Tibial artery (tissue), 4 donors: ENCODE measurements at regions not wholly inside any gene's neighbourhood (a gene's known extent, or its start where the extent isn't known, plus 50 kb on each side); places are given as distances from the start of the nearest gene placed in this dataset.
"Not testable (repeated sequence)": the region's sequence is repeated elsewhere in the genome, so short reads cannot be mapped to it uniquely, and the experiment has no call there.

ENCODE experiments used
- DNase-seq, 2 donors: peaks; one replicate each; pipeline ENCODE4 v3.0.0-alpha.2; 2019
- H3K27ac ChIP-seq, 2 donors: fragments of 200-600 bp; sonication (generic) in 1 of 2; 1 replicate in 1 of 2; 2 replicates in 1 of 2; pipeline ENCODE4 v1.5.1; 2018 to 2019; ENCODE audit warnings: mild to moderate bottlenecking in 1 of 2
- H3K27me3 ChIP-seq, 2 donors: fragments of 200-600 bp; sonication (generic) in 1 of 2; one replicate each; pipeline versions ENCODE4 v1.5.1 to v1.6.0; 2016 to 2019
- H3K36me3 ChIP-seq, 3 donors: fragments of 200-600 bp; sonication (generic) in 2 of 3; one replicate each; pipeline ENCODE4 v1.5.1; 2016 to 2019; ENCODE audit warnings: mild to moderate bottlenecking in 2 of 3
- H3K4me1 ChIP-seq, 4 donors: fragments of 200-600 bp; sonication (generic) in 2 of 4; 1 replicate in 3 of 4; 2 replicates in 1 of 4; pipeline ENCODE4 v1.5.1; 2016 to 2019
- H3K4me3 ChIP-seq, 2 donors: fragments of 200-600 bp; sonication (generic) in 1 of 2; 1 replicate in 1 of 2; 2 replicates in 1 of 2; pipeline ENCODE4 v1.5.1; 2018 to 2019; ENCODE audit warnings: mild to moderate bottlenecking in 2 of 2
- H3K9me3 ChIP-seq, 3 donors: fragments of 200-600 bp; sonication (generic) in 1 of 3; one replicate each; pipeline ENCODE4 v1.5.1; 2016 to 2019
- CTCF ChIP-seq, 2 experiments: fragments of 200-600 bp in 1 of 2; fragments of 450-650 bp in 1 of 2; IDR thresholded peaks; one replicate each; pipeline ENCODE4 v1.5.1; 2017 to 2019; ENCODE audit warnings: antibody characterized with exemption in 2 of 2, mild to moderate bottlenecking in 1 of 2, moderate library complexity in 1 of 2
- intact Hi-C: fragments of 100-400 bp; cut with DNase I; formaldehyde crosslinking; loops from one replicate; pipeline ENCODE4 v1.15.0; 2023; ENCODE audit warnings: low total_unique reads

- Histone ChIP-seq H3K4me1 (no peaks in the 10 kb centered on the region), H3K27me3 (no peaks in the 10 kb centered on the region), H3K4me3 (no peak overlapping the region), H3K36me3 (no peaks in the 10 kb centered on the region), H3K9me3 (no peaks in the 10 kb centered on the region), H3K27ac (no peak overlapping the region)
- intact Hi-C loops, result no loop called here
- no peak for TF ChIP-seq CTCF (IDR thresholded peaks at IDR 0.05)
- DNase-seq, result no peak
Observed at GRCh38 chr15:92724144-92724543, 68.6 kb upstream of the FAM174B start.

DNA sequence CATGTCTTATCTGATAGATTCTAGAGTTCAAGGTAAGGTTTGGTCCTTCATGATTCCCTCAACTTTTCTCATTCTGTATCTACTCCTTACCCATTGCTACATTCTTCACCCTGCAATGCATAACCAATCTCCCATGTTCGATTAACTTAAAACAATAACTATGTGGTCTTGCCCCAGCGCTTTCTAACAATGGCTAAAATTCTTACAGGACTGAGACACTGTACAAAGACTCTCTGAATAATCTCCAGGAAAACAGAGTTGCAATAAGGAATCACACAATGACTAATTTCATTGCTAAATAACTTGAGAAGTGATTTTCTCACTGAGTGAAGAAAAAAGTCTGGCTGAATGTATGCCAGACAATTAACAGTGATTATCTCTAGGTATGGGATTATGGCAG is 69.6 kb upstream of the FAM174B start:
- intact Hi-C loops, result no loop called here
- no peak for DNase-seq
- H3K36me3 ChIP-seq, result no peaks in the 10 kb centered on the region
- no peaks in the 10 kb centered on the region for H3K9me3 ChIP-seq
- no peak overlapping the region for H3K4me3 ChIP-seq
- H3K27me3 ChIP-seq, result no peaks in the 10 kb centered on the region
- no peak for TF ChIP-seq CTCF (IDR thresholded peaks at IDR 0.05)
- no peak overlapping the region for H3K27ac ChIP-seq
- no peaks in the 10 kb centered on the region for H3K4me1 ChIP-seq

GRCh38 chr15:92728266-92728665 is 72.7 kb upstream of the FAM174B start:
- no peak for TF ChIP-seq CTCF (IDR thresholded peaks at IDR 0.05)
- Histone ChIP-seq H3K36me3 (no peaks in the 10 kb centered on the region), H3K4me1 (no peaks in the 10 kb centered on the region), H3K27ac (no peak overlapping the region), H3K9me3 (no peaks in the 10 kb centered on the region), H3K27me3 (no peaks in the 10 kb centered on the region), H3K4me3 (no peak overlapping the region)
- no peak for DNase-seq
- intact Hi-C loops, result no loop called here

GRCh38 chr15:92733090-92733933 is 77.7 kb upstream of the FAM174B start:
- no peak for DNase-seq
- Histone ChIP-seq H3K9me3 (no peaks in the 10 kb centered on the region), H3K4me1 (no peaks in the 10 kb centered on the region), H3K36me3 (no peaks in the 10 kb centered on the region), H3K27ac (peak overlapping the region; percentile 52 to 57), H3K4me3 (peak overlapping the region; percentile 47 to 54), H3K27me3 (no peaks in the 10 kb centered on the region)
- no peak for TF ChIP-seq CTCF (IDR thresholded peaks at IDR 0.05)
- intact Hi-C loops, result no loop called here

DNA sequence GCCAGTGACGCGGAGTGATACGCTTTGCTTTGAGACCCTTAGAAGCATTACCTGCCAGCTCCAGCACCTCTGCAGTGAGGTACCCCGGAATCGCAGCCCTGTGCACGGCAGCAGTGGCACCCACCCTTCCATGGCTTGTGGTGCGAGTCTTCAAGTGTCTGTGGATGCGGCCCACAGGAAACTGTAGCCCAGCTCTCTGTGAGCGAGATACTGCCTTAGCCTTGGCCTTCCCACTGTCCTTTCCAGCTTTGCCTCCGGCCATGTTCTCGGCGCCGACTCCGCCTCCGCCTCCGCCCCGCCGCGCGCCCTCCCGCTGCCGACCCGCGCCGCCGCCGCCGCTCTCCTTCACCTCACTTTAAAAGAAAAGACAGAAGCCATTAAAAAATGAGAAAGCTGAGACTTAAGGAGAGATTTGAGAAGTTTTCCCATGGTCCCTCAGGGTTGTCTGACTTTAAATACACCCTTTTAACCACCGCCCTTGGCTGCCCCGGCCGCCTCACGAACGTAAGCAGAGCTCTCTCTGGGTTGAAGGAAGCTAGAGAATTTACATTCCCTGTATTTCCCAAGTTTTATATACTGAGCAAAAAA is 78.5 kb upstream of the FAM174B start:
- Histone ChIP-seq H3K36me3 (no peaks in the 10 kb centered on the region), H3K27ac (peak overlapping the region; percentile 52 to 57), H3K4me3 (peak overlapping the region; percentile 47 to 54), H3K4me1 (no peaks in the 10 kb centered on the region), H3K27me3 (no peaks in the 10 kb centered on the region), H3K9me3 (no peaks in the 10 kb centered on the region)
- DNase-seq, result no peak
- no peak for TF ChIP-seq CTCF (IDR thresholded peaks at IDR 0.05)
- intact Hi-C loops, result no loop called here

- H3K27ac ChIP-seq, DNase-seq, H3K27me3 ChIP-seq, H3K9me3 ChIP-seq, H3K36me3 ChIP-seq, H3K4me1 ChIP-seq, H3K4me3 ChIP-seq, intact Hi-C loops: not testable (repeated sequence)
Observed at GRCh38 chr15:92739246-92739645, 83.7 kb upstream of the FAM174B start.
